DMS53 treated with DMSO at 0.1 percent for 48 hours (cell line): ENCODE measurements at regions not wholly inside any gene's neighbourhood (a gene's known extent, or its start where the extent isn't known, plus 50 kb on each side); places are given as distances from the start of the nearest gene placed in this dataset.
A peak's percentile ranks its signal among the peaks of the same experiment; 100 is the strongest.
"Not testable (repeated sequence)": the region's sequence is repeated elsewhere in the genome, so short reads cannot be mapped to it uniquely, and the experiment has no call there.

Source experiments
- DNase-seq: peaks from one replicate; lab custom pipeline; 2025; ENCODE audit not compliant: unreplicated experiment; lab: John Stamatoyannopoulos, UW

DNA sequence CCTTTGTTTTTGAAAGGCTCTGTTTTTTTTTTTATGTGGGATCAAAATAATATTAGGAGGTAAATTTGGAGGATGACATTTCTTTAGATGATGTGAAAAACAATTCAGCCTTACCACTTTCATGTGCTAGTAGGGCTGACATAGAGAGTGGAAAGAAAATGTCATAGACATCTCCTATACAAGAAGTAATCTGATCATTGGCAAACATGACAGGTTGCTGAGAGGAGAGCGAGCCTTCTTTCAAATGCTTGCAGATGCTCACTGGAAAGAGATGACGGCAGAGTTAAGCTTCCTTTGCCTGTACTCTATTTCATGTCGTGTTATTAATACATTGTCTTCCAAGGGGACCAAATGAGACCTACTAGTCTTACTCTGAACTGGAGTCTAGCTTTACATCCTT, 160.1 kb upstream of the DAP start:
- no peak for DNase-seq

DNA sequence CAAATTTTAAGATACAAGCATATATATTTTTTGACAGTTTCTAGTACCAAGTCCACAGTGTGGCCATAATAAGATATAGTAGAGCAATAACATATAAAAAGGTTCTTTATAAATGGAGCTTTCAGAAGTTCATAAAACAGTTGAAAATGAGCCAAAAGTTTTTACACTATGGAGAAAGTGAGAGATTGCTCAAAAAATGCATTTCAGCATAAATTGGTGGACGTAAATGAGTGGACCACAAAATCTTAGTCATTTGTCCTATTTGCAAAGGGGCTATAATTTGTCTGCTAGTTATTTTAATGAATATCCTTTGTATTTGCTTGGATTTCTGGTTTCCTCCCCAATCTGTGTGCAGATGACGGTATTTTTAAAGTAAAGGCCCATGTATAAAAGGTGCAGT, 159.4 kb upstream of the DAP start:
- no peak for DNase-seq

DNA sequence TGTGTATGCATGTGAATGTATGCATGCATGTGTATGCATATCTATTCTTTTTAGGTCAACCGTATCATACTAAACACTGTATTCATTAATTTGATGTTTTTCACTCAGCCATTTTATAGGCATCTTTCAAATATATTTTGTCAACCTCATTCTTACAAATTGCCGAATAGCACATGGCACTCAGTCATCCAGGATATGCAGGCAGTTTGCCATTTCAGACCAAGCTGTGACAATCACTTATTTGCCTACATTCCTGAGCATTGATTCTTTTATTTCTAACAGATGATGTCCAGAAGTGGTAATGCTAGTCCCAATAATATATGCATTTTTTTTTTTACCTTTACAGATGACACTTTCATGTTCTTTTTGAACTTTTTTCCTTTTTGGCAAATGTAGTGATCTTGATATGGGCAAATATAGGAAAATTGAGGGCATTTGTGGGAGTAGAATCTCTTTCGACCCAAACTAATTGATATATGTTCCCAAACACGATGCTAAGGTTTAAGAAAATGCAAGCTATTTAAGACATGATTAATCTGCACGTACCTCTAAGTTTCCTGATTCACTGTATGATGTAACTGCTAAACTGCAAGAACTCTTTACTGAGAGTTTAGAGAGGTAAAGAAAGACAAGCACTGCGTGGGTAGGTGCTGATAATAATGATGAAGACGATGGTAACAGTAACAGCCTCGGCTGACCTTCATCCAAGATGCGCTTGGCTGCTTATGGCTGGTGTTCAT, 153.9 kb upstream of the DAP start:
- no peak for DNase-seq

DNA sequence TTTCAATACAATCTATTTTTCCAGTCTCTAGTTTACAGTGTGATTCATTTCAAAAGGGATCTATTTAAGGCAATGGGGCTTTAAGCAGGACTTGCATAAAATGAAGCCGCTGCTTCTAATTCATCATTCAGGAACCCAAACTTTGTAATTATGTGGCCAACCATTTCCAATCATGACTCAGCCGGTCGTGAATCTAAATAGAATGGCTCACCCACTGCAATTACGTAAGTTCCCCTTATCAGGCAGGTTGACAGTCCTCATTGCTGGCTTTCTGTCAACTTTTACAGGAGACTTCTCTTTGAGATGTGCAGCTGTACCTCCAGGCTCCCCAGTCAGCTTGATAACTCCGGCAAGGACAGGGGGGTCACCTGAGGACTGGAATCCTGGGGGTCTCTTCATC, 152.8 kb upstream of the DAP start:
- no peak for DNase-seq

DNA sequence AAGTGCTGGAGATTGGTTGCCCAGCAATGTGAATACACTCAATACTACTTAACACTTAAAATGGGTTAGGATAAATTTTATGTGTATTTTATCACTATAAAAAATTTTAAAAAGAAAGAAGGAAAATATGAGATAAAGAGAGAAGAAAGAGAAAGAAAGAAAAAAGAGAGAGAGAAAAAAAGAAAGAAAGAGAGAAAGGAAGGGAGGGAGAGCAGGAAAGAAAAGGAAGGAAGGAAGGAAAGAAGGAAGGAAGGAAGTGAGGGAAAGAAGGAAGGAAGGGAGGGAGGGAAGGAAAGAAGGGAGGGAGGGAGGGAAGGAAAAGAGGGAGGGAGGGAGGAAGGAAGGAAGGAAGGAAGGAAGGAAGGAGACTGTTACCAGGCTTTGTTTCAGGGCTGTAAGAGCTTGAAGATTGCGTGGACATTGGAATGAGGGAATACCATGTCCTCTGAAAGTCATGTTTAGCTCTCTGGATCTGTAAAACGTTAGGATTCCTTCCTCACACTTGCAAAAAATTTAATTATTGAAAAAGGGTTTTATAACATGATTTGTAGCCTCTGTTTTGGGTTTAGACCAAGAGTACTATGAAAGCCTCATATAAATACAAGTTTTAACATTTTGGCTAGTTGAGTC, 152.3 kb upstream of the DAP start:
- no peak for DNase-seq

DNA sequence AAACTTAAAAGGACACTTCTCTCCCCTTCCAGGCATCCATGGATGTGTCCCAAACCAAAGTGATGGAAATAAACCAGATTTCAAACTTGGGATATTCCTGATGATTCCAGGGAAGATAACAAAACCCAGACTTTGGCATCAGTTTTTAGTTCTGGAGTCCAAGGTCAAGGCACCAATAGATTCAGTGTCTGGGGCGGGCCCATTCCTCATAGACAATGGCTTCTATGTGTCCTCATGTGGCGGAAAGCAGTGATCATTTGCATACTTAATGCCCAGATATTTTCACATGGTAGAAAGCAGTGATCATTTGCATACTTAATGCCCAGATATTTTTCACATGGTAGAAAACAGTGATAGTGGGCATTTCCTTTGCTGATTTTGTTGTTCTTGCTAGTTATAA, 151.4 kb upstream of the DAP start:
- DNase-seq: no peak

DNA sequence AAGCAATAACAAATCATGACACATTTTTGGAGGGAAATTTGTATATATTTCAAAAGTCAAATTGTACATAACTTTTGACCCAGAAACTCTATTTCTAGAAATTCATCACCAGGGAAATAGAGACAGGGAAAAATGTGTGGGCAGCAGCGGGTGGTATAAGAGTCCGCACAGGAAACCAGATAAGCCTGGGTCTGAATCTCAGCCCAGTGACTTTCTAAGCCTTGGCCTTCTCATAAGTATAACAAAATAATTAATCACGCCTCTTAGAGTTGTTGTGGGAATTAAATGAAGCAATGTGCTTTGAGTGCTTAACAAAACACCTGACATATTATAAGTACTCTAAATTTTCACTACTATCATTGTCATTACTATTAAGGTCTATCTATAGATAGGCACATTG, 149.2 kb upstream of the DAP start:
- DNase-seq: no peak

DNA sequence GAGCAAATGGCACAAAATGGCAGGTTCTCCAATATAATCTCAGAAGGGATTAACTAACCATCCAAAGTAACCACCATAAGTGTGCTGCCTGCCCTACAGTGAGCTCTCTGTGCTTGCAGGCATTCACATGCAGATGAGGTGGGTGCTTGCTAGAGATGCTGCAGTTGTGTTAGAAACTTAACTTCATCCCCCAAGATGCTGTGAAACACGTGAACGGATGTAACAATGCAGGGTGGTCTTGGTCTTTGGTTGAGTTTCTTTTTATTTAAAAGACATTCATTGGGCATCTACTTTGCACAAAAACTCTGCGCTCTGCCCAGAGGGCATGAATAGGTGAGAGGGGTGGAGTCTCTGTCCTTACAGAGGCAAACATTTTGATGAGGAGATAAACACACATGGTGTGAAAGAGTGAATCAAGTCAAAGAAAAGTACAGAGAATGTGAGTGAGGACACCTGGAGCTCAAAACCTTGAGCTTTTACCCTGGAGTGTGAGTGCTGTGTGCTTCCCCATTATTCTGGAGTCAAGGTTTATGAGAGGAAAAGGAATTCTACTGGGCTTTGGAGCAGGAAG, 143.9 kb upstream of the DAP start:
- no peak for DNase-seq

DNA sequence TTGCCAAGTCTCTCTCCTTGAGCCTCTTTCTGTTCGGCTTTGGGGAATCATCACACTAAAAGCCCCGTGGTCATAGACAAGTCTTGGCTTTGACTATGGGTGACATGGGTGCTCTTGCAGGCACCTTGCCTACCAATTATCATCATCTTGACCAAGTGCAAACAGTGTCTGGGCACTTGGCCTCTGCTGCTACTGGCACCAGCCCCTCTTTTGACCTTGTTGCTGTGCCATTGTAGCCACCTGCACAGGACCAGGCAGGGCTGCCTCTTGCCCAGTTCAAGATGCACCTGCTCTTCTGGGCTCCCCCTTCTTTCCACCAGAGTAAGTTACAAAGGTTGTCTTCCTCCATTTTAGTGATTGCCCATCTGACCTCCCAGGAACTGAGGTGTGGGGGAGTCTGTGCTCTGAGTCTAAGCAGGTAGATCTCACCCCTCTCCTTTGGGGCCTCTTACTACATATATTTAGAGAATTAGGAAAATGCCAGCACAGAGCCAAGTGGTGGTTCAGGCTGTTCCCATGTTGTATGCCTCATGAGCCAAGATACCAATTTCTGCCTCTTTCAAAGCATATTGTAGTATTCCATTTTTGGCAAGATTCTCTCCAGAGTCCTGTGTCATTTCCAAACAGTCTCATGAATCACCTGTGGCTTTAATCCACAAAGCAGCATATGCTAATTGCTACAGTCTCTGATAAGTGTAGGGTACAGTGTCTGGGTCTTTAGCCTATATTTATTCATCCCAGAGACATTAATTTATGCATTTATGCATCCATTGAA, 142.9 kb upstream of the DAP start:
- DNase-seq: no peak

DNA sequence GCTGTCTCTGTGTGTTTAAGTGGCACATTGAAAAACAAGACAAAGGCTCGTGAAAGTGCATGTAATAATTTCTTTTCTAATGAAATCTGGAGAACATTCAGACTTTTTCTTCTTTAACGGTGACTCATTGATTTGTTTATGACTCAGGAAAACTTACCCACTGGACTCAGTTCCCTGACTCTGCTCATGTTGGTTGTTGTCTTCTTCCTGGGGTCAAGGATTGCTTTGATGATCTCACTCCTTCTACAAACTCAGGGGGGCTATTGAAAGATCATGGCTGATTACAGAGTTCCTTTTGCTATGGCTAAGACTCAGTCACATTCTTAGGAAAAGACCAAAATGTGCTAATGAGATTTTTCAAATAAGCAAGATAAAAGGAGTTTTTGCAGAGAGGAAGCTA, 141.1 kb upstream of the DAP start:
- DNase-seq: no peak

DNA sequence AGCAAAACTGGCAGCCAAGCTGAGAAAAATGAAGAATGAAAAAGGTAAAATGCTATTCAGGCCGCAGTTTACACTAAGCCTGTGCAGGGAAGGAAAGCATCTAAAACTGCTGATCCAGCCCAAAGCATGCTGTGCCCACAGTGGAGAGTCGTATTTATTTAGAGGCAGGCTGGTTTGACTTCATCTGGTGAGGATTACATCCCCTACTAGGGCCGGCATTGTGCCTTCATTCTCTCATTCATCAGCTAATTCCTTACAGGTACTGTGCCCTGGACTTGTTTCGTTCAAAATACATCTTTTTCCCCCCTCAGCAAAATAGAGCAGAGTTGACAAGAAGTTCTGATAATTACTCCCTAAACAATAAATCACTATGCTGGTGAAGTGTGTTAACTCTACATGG, 137.5 kb upstream of the DAP start:
- no peak for DNase-seq

DNA sequence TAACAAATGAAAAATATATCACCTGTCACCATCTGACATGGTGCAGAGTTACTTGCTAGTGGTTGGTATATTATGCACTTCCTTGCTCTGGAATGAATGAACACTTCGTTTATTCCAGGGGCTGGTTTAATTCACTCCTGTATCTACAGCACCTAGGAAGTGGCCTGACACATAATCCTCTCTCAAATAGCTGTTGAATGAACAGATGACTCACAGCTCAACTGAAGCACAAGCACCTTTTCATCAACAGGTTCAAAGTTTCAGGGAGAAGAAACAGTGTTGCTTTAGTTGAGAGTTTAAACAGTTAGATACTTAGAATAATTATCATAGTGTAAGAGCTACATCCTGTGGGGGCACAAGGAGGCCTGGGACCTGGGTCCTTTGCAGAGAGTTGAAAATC, 135.0 kb upstream of the DAP start:
- peak; percentile 79 for DNase-seq

DNA sequence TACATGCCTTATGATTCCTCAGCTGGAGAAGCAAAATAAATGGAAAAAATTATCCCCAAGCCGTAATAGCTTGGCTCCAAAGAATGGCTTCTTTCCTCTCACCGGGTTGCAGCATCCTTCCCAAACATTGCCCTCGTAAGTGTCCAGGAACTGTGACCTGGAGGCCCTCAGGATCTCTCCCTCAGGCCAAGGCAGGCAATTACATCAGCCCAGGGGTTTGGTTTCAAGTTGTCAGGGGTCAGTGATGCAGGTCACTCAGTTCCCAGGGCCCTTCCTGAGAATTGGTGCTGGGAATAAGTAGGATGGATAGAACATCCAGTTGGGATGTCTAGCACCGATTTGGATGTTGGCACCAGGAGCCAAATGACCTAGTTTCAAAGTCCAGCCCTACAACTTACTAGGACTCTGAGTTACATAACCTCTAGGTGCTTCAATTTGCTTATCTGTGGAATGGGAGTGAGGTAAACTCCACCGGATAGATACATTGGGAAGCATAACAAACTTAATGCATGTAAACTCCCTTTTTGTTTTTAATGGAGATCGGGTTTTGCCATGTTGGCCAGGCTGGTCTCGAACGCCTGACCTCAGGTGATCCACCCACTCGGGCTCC, 133.5 kb upstream of the DAP start:
- no peak for DNase-seq

DNA sequence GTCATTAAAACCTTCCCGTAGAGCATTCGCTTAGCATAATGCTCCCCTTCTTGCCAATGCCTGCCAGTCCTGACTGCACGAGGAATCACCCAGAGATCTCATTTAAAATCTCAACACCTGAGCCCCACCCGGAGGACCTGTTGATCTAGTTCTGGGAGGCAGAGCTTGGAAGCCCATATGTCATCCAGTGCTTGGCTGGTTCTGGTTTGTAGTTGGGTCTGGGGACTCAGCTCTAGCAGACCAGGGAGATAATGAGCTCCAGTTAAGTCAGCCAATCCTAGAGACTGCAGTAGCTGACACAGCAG, 131.8 kb upstream of the DAP start:
- DNase-seq: no peak

DNA sequence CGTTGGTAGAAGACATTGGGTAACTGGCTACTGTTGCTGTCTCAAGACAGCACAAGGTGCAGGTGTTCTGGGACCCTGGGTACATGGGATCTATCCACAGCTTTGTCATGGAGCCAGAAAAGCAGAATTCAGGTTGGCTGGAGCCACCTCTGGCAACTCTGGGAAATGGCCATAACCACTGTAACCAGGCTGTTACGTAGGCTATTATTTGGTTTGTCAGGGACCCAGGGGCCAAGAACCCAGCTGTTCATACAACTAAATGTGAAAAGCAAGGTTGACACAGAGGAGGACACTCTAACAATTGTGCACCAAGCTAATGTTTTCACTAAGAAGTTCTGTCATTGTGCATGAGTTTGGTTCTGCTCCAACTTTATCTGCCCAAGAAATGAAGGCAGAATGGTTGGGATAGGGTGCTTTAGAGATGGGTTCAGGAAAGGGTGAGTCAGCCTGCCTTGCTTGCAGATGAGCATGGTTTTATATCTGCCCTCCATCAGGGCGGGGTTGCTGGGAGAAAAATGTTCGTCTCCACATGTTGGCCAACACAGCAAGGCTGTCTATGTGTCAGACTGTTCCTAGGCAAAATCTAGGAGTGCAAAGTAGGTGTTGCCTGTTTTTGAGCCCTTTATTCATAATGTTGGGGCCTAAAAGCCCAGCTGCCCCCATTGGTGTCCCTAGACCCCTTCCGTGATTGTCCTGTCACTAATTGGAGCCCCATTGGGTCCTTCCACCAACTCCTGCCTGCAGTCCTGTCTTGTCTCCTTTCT, 131.3 kb upstream of the DAP start:
- DNase-seq: no peak

DNA sequence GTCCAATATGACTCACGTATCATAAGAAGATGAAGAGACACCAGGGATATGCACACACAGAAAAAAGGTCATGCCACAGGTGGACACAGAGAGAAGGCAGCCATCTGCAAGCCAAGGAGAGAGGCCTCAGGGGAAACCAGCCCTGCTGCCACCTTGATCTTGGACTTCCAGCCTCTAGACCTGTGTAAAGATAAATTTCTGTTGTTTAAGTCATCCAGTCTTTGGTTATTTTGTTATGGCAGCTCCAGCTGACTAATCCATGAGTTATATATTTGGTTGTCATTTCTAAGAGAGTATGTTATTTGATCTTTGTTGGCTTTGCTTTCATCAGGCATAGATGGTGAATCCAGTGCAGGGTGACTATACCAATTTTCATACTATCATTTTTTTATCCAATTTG, 130.2 kb upstream of the DAP start:
- no peak for DNase-seq

DNA sequence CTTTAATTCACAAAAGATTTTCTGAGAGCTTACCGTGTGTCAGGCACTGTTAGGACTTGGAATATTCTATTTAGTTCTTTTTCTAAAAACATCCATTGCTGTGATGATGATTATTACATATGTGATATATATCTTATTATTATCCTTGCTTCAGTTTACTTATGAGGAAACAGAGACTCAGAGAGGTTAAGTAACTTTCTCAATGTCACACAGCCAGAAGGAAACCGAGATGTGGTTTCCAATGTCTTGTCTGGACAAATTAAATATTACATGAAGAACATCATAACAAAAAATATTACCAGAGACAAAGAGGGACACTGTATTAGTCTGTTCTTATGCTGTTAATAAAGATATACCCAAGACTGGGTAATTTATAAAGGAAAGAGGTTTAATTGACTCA, 125.5 kb upstream of the DAP start:
- no peak for DNase-seq

DNA sequence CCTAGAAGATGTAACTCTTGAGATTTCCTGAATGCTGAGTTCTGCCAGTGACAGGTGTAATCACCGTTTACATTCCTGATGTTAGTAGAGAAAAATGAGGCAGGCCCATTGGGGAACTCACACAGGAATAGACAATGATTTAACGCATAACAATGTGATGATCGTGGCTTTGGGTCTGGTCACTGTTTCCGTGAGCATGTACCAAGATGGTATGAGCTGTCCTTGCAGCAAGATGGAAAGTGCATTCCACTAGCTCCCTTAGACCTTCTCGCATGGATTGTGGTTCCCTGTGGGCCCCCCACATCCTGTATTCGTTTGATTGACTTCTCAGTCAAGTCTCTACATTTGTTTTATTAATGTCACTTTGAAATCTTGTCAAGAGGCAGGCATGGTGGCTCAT, 124.0 kb upstream of the DAP start:
- DNase-seq: no peak

DNA sequence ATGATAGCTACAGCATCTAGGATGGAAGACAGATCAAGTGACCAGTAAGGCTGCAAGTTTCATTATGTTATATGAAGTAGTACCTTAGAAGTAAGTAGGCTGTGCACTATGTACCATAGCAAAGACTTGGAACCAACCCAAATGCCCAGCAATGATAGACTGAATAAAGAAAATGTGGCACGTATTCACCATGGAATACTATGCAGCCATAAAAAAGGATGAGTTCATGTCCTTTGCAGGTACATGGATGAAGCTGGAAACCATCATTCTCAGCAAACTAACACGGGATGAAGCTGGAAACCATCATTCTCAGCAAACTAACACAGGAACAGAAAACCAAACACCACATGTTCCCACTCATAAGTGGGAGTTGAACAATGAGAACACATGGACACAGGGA, 122.9 kb upstream of the DAP start:
- not testable (repeated sequence) for DNase-seq

DNA sequence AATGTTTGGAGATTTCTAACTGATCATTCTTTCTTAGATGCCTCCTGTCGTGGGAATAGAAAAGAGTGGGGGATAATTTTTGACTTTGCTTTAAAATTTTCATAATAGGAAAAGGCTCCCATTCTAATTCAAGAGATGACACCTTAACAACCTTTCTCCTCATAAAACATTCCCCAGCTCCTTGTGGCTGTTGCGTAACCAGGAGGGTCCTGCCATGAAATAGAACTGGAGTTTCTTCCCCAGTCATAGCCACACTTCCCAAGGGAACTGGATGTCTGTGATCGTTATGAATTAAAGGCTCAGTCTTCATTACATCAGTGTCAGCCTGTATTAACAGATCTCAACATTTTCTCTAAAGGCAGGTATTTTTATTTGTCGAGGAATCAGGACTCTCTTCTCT, 119.9 kb upstream of the DAP start:
- no peak for DNase-seq

DNA sequence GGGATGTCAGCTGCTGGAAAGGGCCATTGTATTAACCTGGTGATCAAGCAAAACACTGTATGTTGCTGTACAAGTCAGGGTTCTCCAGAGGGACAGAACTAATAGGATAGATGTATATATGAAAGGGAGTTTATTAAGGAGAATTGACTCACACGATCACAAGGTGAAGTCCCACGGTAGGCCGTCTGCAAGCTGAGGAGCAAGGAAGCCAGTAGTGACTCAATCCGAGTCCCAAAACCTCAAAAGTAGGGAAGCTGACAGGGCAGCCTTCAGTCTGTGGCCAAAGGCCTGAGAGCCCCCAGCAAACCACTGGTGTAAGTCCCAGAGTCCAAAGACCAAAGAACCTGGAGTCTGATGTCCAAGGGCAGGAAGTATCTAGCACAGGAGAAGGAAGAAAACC, 116.0 kb upstream of the DAP start:
- not testable (repeated sequence) for DNase-seq
